ENCODE measurements at regions not wholly inside any gene's neighbourhood (a gene's known extent, or its start where the extent isn't known, plus 50 kb on each side); places are given as distances from the start of the nearest gene placed in this dataset.
A peak's percentile ranks its signal among the peaks of the same experiment; 100 is the strongest.

DNA sequence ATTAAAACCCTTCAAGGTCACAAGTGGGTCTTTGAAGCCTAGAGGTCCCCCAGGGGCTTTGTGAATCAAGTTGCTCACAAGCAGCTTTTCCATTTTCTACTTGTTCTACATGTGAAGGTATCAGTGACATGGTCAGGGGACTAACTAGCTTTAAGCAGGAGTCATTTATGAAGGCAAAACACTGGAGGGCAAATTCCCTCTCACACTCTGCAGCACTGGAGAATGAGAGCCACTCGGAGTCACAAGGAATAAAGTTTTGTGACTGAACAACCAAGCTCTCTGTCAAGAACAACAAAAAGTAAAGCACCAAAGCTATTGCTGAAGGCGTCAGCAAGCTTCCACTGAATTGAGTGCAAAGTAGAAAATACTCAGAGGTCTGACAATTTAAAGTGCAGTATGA is 609.0 kb downstream of the EDEM1 start:
- H3K4me1 ChIP-seq: no peaks in the 10 kb centered on the region
- no peaks in the 10 kb centered on the region for H3K27me3 ChIP-seq

DNA sequence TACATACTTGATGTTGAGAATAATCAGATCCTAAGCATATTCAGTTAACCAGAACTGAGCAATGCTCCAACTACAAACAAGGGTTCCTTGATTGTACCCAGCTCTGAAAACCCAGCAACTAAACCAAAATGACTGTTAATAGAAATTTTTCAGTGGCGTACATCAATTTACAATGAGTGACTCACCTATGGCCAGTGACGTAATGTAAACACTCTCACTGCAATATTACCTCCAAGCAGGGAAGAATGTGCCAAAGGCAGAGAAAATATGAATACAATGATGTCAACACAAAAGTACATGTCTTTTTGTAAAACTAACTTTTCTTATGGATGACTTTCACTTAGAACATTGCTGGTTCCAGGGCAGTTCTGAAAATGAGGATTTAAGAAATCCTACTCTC is 611.3 kb downstream of the EDEM1 start:
- TF ChIP-seq, protein P1, sequence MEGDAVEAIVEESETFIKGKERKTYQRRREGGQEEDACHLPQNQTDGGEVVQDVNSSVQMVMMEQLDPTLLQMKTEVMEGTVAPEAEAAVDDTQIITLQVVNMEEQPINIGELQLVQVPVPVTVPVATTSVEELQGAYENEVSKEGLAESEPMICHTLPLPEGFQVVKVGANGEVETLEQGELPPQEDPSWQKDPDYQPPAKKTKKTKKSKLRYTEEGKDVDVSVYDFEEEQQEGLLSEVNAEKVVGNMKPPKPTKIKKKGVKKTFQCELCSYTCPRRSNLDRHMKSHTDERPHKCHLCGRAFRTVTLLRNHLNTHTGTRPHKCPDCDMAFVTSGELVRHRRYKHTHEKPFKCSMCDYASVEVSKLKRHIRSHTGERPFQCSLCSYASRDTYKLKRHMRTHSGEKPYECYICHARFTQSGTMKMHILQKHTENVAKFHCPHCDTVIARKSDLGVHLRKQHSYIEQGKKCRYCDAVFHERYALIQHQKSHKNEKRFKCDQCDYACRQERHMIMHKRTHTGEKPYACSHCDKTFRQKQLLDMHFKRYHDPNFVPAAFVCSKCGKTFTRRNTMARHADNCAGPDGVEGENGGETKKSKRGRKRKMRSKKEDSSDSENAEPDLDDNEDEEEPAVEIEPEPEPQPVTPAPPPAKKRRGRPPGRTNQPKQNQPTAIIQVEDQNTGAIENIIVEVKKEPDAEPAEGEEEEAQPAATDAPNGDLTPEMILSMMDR (IDR thresholded peaks at IDR 0.05; ENCODE audit: low read depth, low read length): no peak
- H3K27me3 ChIP-seq: no peaks in the 10 kb centered on the region
- DNase-seq: no peak
- H3K4me1 ChIP-seq: no peaks in the 10 kb centered on the region
- H3K36me3 ChIP-seq: no peaks in the 10 kb centered on the region
- H3K4me3 ChIP-seq (ENCODE audit: low read depth, low read length): no peak overlapping the region
- no peaks in the 10 kb centered on the region for H3K9me3 ChIP-seq

More for the DNA sequence above, 609.0 kb downstream of the EDEM1 start:
- DNase-seq: no peak
- no peaks in the 10 kb centered on the region for H3K9me3 ChIP-seq
- H3K36me3 ChIP-seq: no peaks in the 10 kb centered on the region
- H3K4me3 ChIP-seq (ENCODE audit: low read depth, low read length): no peak overlapping the region
- TF ChIP-seq, protein P1 (IDR thresholded peaks at IDR 0.05; ENCODE audit: low read depth, low read length): no peak

DNA sequence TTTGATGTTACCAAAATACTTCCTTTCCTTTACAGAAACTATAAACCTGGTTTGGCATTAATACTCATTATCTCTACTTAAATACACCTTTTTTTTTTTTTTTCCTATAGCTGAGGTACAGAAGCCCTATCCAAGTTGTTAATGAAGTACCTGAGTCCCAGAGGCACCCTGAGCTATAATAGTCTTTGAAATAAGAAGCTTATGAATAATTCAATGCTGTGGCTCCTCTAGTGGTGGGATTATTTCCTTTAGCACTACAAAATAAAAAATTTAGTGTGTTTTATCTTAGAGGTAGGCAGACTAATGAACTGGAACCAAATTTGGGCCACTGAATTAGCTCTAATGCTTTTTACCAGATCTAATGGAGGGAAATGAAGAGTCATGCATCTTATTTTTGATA is 611.9 kb downstream of the EDEM1 start:
- no peaks in the 10 kb centered on the region for H3K9me3 ChIP-seq
- TF ChIP-seq, protein P1 (IDR thresholded peaks at IDR 0.05; ENCODE audit: low read depth, low read length): no peak
- DNase-seq: no peak

DNA sequence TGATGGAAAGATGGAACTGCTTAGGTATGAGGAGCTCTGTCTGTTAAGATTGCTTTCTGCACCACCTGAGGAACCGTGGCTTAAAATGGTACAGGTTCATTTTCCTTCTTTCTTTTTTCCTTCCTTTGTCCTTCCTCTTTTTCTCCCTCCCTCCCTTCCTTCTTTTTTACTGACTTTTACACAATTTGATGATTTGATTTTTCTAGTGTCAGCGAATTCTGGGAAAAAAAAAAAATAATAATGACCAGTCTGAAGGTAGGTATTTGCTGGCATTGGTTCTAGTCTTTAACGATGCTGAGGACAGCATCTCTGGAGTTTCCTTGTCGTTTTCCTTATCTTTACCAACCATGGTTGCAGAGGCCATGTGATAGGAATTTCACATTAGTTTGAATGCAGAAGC is 613.5 kb downstream of the EDEM1 start:
- Histone ChIP-seq H3K27me3 (no peaks in the 10 kb centered on the region), H3K4me3 (ENCODE audit: low read depth, low read length) (no peak overlapping the region), H3K9me3 (no peaks in the 10 kb centered on the region), H3K36me3 (no peaks in the 10 kb centered on the region), H3K4me1 (no peaks in the 10 kb centered on the region)
- DNase-seq: no peak
- TF ChIP-seq, protein P1 (IDR thresholded peaks at IDR 0.05; ENCODE audit: low read depth, low read length): no peak

More for the DNA sequence above, 611.9 kb downstream of the EDEM1 start:
- Histone ChIP-seq H3K27me3 (no peaks in the 10 kb centered on the region), H3K4me1 (no peaks in the 10 kb centered on the region), H3K4me3 (ENCODE audit: low read depth, low read length) (no peak overlapping the region), H3K36me3 (no peaks in the 10 kb centered on the region)

DNA sequence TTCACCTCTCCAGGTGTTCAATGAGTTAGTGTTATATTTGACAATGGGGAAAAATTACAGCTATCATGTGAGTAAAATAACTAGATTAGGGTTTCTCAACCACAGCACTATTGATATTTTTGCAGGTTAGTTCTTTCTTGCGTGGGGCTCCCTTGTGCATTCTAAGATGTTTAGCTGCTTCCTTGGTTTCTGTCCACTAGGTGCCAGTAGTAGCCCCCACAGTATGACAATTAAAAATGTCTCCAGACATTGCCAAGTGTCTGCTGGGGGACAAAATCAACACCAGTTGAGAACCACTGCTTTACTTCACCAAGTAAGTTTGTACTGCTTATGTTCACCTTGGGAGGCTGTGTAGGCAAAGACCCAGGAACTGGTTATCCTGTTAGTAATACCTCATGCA is 618.7 kb downstream of the EDEM1 start:
- Histone ChIP-seq H3K4me1 (no peaks in the 10 kb centered on the region), H3K4me3 (ENCODE audit: low read depth, low read length) (no peak overlapping the region), H3K27me3 (no peaks in the 10 kb centered on the region), H3K36me3 (no peaks in the 10 kb centered on the region), H3K9me3 (no peaks in the 10 kb centered on the region)
- TF ChIP-seq, protein P1 (IDR thresholded peaks at IDR 0.05; ENCODE audit: low read depth, low read length): peak; percentile 37
- DNase-seq: no peak

DNA sequence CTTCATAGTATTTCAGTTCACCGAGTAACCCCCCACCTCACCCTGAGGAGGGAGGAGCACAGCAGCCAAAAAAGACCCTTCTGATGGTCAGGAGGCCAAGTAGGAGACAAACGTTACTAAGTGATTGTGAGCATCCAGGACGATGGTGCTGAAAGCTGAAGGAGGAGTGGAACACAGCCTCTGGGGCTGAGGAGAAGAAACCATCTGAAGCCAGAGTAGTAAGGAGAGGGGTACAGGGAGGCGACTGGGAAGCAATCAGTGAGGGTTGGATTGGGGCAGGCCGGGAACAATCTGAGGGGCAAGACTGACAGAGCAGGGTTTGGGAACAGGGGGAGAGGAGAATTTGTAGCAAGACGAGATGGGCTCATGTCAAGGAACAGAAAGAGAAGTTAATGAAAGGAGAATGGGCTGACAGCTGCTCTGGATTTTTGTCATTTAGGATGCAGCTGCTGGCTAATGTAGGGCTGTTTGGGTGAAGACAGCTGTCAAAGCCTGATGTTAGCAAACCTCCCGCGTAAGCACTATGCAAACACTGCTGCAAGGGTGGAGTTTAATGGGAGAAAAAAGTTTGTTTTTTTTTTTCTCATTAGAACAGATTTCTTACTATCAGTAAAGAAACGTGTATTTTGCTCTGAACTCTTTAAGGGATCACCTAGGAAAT is 622.2 kb downstream of the EDEM1 start:
- H3K36me3 ChIP-seq: no peaks in the 10 kb centered on the region
- no peak for DNase-seq
- TF ChIP-seq, protein P1 (IDR thresholded peaks at IDR 0.05; ENCODE audit: low read depth, low read length): no peak

More for the DNA sequence above, 622.2 kb downstream of the EDEM1 start:
- Histone ChIP-seq H3K4me3 (ENCODE audit: low read depth, low read length) (no peak overlapping the region), H3K9me3 (no peaks in the 10 kb centered on the region), H3K4me1 (no peaks in the 10 kb centered on the region), H3K27me3 (no peaks in the 10 kb centered on the region)
